GM12891 (cell line): ENCODE measurements at regions not wholly inside any gene's neighbourhood (a gene's known extent, or its start where the extent isn't known, plus 50 kb on each side); places are given as distances from the start of the nearest gene placed in this dataset.

Source experiments
- PAX5 ChIP-seq: IDR thresholded peaks from 2 replicates; pipeline ENCODE4 v1.6.1; 2011; ENCODE audit warnings: low read length, moderate library complexity, mild to moderate bottlenecking; ENCODE audit not compliant: insufficient read depth, severe bottlenecking
- POLR2A ChIP-seq: IDR thresholded peaks from 2 replicates; pipeline ENCODE4 v1.6.1; 2011; ENCODE audit warnings: low read depth, low read length, control low read depth
- POLR2AphosphoS5 ChIP-seq: IDR thresholded peaks from 2 replicates; pipeline ENCODE4 v1.6.1; 2011; ENCODE audit warnings: low read depth, low read length, control low read depth
- POU2F2 ChIP-seq: IDR thresholded peaks from 2 replicates; pipeline ENCODE4 v1.6.1; 2011; ENCODE audit warnings: low read depth, mild to moderate bottlenecking, control low read depth, low read length, moderate library complexity
- SPI1 ChIP-seq: IDR thresholded peaks from 2 replicates; pipeline ENCODE4 v1.6.1; 2011; ENCODE audit warnings: low read depth, low read length, control low read depth
- TAF1 ChIP-seq: IDR thresholded peaks from 2 replicates; pipeline ENCODE4 v1.6.1; 2011; ENCODE audit warnings: low read depth, low read length, control low read depth

- no peak for TF ChIP-seq POLR2AphosphoS5
- no peak for TF ChIP-seq POLR2A
- no peak for TF ChIP-seq SPI1
- no peak for TF ChIP-seq TAF1
- TF ChIP-seq POU2F2, result no peak
- TF ChIP-seq PAX5, result no peak
Observed at GRCh38 chr2:82234283-82234874, 1929.8 kb upstream of the LRRTM1 start.
